H9 (cell line): ENCODE measurements at regions not wholly inside any gene's neighbourhood (a gene's known extent, or its start where the extent isn't known, plus 50 kb on each side); places are given as distances from the start of the nearest gene placed in this dataset.

Source experiments
- DNase-seq: peaks from one replicate; pipeline ENCODE4 v3.0.0-alpha.2; 2017
- H2AFZ ChIP-seq: one replicate; pipeline ENCODE4 v1.6.1; 2013; ENCODE audit warnings: mild to moderate bottlenecking, low read length, control low read depth, moderate library complexity
- H2AK5ac ChIP-seq: 2 replicates; pipeline ENCODE4 v1.6.1; 2013; ENCODE audit warnings: low read length, control low read depth, mixed read lengths; ENCODE audit not compliant: insufficient read length
- H2BK120ac ChIP-seq: one replicate; pipeline ENCODE4 v1.6.1; 2013; ENCODE audit warnings: low read depth, mild to moderate bottlenecking, low read length, control low read depth, inconsistent platforms; ENCODE audit not compliant: poor library complexity, severe bottlenecking
- H2BK12ac ChIP-seq: 2 replicates; pipeline ENCODE4 v1.6.1; 2013; ENCODE audit warnings: low read length, control low read depth, mixed read lengths, low read depth; ENCODE audit not compliant: insufficient read length
- H2BK15ac ChIP-seq: 2 replicates; pipeline ENCODE4 v1.6.1; 2013; ENCODE audit warnings: low read depth, low read length, control low read depth
- H2BK20ac ChIP-seq: one replicate; pipeline ENCODE4 v1.6.1; 2013; ENCODE audit warnings: low read depth, mild to moderate bottlenecking, low read length, control low read depth, inconsistent platforms; ENCODE audit not compliant: poor library complexity, severe bottlenecking
- H2BK5ac ChIP-seq: 2 replicates; pipeline ENCODE4 v1.6.1; 2013; ENCODE audit warnings: low read length, control low read depth, mixed read lengths; ENCODE audit not compliant: insufficient read length
- H3K14ac ChIP-seq: 2 replicates; pipeline ENCODE4 v1.6.1; 2013; ENCODE audit warnings: low read length, control low read depth; ENCODE audit not compliant: insufficient read depth
- H3K18ac ChIP-seq: 2 replicates; pipeline ENCODE4 v1.6.1; 2013; ENCODE audit warnings: low read depth, mild to moderate bottlenecking, mixed read lengths, low read length, control low read depth; ENCODE audit not compliant: insufficient read length
- H3K23ac ChIP-seq: 2 replicates; pipeline ENCODE4 v1.6.1; 2013; ENCODE audit warnings: low read length, control low read depth, mixed read lengths, low read depth; ENCODE audit not compliant: insufficient read length
- H3K23me2 ChIP-seq: 2 replicates; pipeline ENCODE4 v1.6.1; 2013; ENCODE audit warnings: low read depth, mild to moderate bottlenecking, mixed read lengths, low read length, control low read depth; ENCODE audit not compliant: insufficient read length, poor library complexity, severe bottlenecking
- H3K27ac ChIP-seq: 2 replicates; pipeline ENCODE4 v1.5.1; 2013; ENCODE audit warnings: low read length, control low read depth, mixed read lengths, low read depth; ENCODE audit not compliant: insufficient read length
- H3K27me3 ChIP-seq: 2 replicates; pipeline ENCODE4 v1.6.1; 2013; ENCODE audit warnings: low read length, control low read depth, inconsistent platforms; ENCODE audit not compliant: insufficient read depth
- H3K4ac ChIP-seq: 2 replicates; pipeline ENCODE4 v1.6.1; 2013; ENCODE audit warnings: low read depth, mild to moderate bottlenecking, control low read depth, inconsistent platforms, low read length, moderate library complexity
- H3K4me1 ChIP-seq: 2 replicates; pipeline ENCODE4 v1.6.1; 2013; ENCODE audit warnings: low read length, control low read depth, inconsistent platforms; ENCODE audit not compliant: insufficient read depth
- H3K4me2 ChIP-seq: 2 replicates; pipeline ENCODE4 v1.6.1; 2013; ENCODE audit warnings: low read length, control low read depth, mixed read lengths; ENCODE audit not compliant: insufficient read length, insufficient read depth
- H3K56ac ChIP-seq: 2 replicates; pipeline ENCODE4 v1.6.1; 2013; ENCODE audit warnings: low read depth, mild to moderate bottlenecking, mixed read lengths, low read length, control low read depth; ENCODE audit not compliant: insufficient read length
- H3K79me1 ChIP-seq: 2 replicates; pipeline ENCODE4 v1.6.1; 2013; ENCODE audit warnings: low read depth, mild to moderate bottlenecking, moderate library complexity, low read length, control low read depth, inconsistent platforms; ENCODE audit not compliant: insufficient read depth, poor library complexity, severe bottlenecking
- H3K79me2 ChIP-seq: 2 replicates; pipeline ENCODE4 v1.6.1; 2013; ENCODE audit warnings: low read length, control low read depth, inconsistent platforms; ENCODE audit not compliant: insufficient read depth
- H3K9ac ChIP-seq: 2 replicates; pipeline ENCODE4 v1.6.1; 2013; ENCODE audit warnings: low read length, control low read depth, mixed read lengths; ENCODE audit not compliant: insufficient read length; ENCODE audit errors: extremely low read depth
- H3K9me3 ChIP-seq: one replicate; pipeline ENCODE4 v1.6.1; 2013; ENCODE audit warnings: low read depth, low read length, inconsistent platforms; ENCODE audit not compliant: control insufficient read depth
- H3T11ph ChIP-seq: one replicate; pipeline ENCODE4 v1.6.1; 2013; ENCODE audit warnings: mild to moderate bottlenecking, low read length, control low read depth, inconsistent platforms
- H4K20me1 ChIP-seq: one replicate; pipeline ENCODE4 v1.6.1; 2013; ENCODE audit not compliant: control insufficient read depth, insufficient read length, insufficient read depth
- H4K5ac ChIP-seq: 2 replicates; pipeline ENCODE4 v1.6.1; 2013; ENCODE audit warnings: low read depth, mild to moderate bottlenecking, mixed read lengths, low read length, control low read depth; ENCODE audit not compliant: insufficient read length
- H4K8ac ChIP-seq: replicated peaks from 2 replicates; pipeline ENCODE4 v1.6.1; 2013; ENCODE audit warnings: low read length, control low read depth, mixed read lengths, low read depth; ENCODE audit not compliant: insufficient read length
- H4K91ac ChIP-seq: 2 replicates; pipeline ENCODE4 v1.6.1; 2013; ENCODE audit warnings: low read depth, mild to moderate bottlenecking, moderate library complexity, mixed read lengths, low read length, control low read depth; ENCODE audit not compliant: insufficient read length
- H3K27ac Mint-ChIP-seq, 3 experiments: 2 replicates in 2 of 3; 3 replicates in 1 of 3; pipeline ENCODE4 v1.8.0; 2020 to 2021; ENCODE audit warnings: mixed read lengths in 3 of 3, mild to moderate bottlenecking in 1 of 3, moderate library complexity in 1 of 3
- H3K27me3 Mint-ChIP-seq: 2 replicates; pipeline ENCODE4 v1.8.0; 2021; ENCODE audit warnings: low read depth, mild to moderate bottlenecking, moderate library complexity, mixed read lengths
- H3K36me3 Mint-ChIP-seq, 3 experiments: 2 replicates in 2 of 3; 3 replicates in 1 of 3; pipeline ENCODE4 v1.8.0; 2020 to 2021; ENCODE audit warnings: low read depth in 3 of 3, mixed read lengths in 3 of 3; ENCODE audit not compliant: insufficient read depth in 1 of 3
- H3K4me1 Mint-ChIP-seq, 2 experiments: 2 replicates each; pipeline ENCODE4 v1.8.0; 2020; ENCODE audit warnings: mixed read lengths in 2 of 2
- H3K4me3 Mint-ChIP-seq, 2 experiments: 2 replicates in 1 of 2; 3 replicates in 1 of 2; pipeline ENCODE4 v1.8.0; 2020 to 2021; ENCODE audit warnings: mild to moderate bottlenecking in 2 of 2, mixed read lengths in 2 of 2, moderate library complexity in 1 of 2
- H3K9me3 Mint-ChIP-seq, 2 experiments: 2 replicates in 1 of 2; 3 replicates in 1 of 2; pipeline ENCODE4 v1.8.0; 2020; ENCODE audit warnings: mild to moderate bottlenecking in 2 of 2, mixed read lengths in 2 of 2, moderate library complexity in 1 of 2
- CTCF ChIP-seq: fragments of 200-600 bp; sonication (generic); conservative IDR thresholded peaks from 3 replicates; pipeline ENCODE4 v1.8.0; 2021; ENCODE audit warnings: antibody characterized with exemption, mild to moderate bottlenecking
- WGBS: extraction: QIAGEN DNeasy Blood & Tissue Kit; methylation state at CpG from one replicate; pipeline ENCODE4 v1.1.7; 2013; ENCODE audit warnings: missing lambda C conversion rate, low lambda C conversion rate, mixed read lengths; ENCODE audit not compliant: insufficient read length; ENCODE audit errors: extremely low coverage; 5-methylcytosine and 5-hydroxymethylcytosine counted together

GRCh38 chr11:116680349-116681125 lies 92.2 kb downstream of the BUD13 start:
- H3K79me1 ChIP-seq: no peaks in the 10 kb centered on the region
- no peak overlapping the region for H3K27ac Mint-ChIP-seq
- WGBS: no CpG with 5 or more reads among the region's 4 CpGs
- H4K8ac ChIP-seq: no peak overlapping the region
- no peak overlapping the region for H2BK5ac ChIP-seq
- H2AFZ ChIP-seq: no peak overlapping the region
- H3K23ac ChIP-seq: no peak overlapping the region
- no peak overlapping the region for H3T11ph ChIP-seq
- no peak overlapping the region for H4K91ac ChIP-seq
- no peaks in the 10 kb centered on the region for H3K23me2 ChIP-seq
- H3K4me3 Mint-ChIP-seq: no peak overlapping the region
- no peaks in the 10 kb centered on the region for H3K79me2 ChIP-seq
- no peak overlapping the region for H3K4ac ChIP-seq
- H2AK5ac ChIP-seq: no peak overlapping the region
- no peaks in the 10 kb centered on the region for H3K27me3 ChIP-seq
- H3K4me2 ChIP-seq: no peak overlapping the region
- no peak overlapping the region for H3K9ac ChIP-seq
- H2BK20ac ChIP-seq: no peak overlapping the region
- peaks cover 11 to 14% of the 10 kb centered on the region in 2 experiments; a peak in 4 of 5 replicates for H3K9me3 Mint-ChIP-seq
- H3K4me1 ChIP-seq: no peaks in the 10 kb centered on the region
- no peak overlapping the region for H4K5ac ChIP-seq
- H2BK15ac ChIP-seq: no peak overlapping the region
- peaks cover 9% of the 10 kb centered on the region; the same call in 1 of the 2 replicates for H3K27me3 Mint-ChIP-seq
- peaks cover 0 to 1% of the 10 kb centered on the region in 2 experiments; a peak in 1 of 4 replicates for H3K4me1 Mint-ChIP-seq
- H3K14ac ChIP-seq: no peak overlapping the region
- H3K18ac ChIP-seq: no peak overlapping the region
- H4K20me1 ChIP-seq: no peaks in the 10 kb centered on the region
- H2BK12ac ChIP-seq: no peak overlapping the region
- TF ChIP-seq CTCF: no peak; the same call in 2 of the 3 replicates
- H3K56ac ChIP-seq: no peak overlapping the region
- no peak overlapping the region for H2BK120ac ChIP-seq
- no peak for DNase-seq
- H3K9me3 ChIP-seq: peaks cover 3% of the 10 kb centered on the region
- H3K36me3 Mint-ChIP-seq: peaks cover 0 to 11% (median 6%) of the 10 kb centered on the region in 3 experiments; a peak in 4 of 7 replicates
- H3K27ac ChIP-seq: no peak overlapping the region
